OCI-LY3 (cell line): ENCODE measurements at regions not wholly inside any gene's neighbourhood (a gene's known extent, or its start where the extent isn't known, plus 50 kb on each side); places are given as distances from the start of the nearest gene placed in this dataset.

Experiments used
- EZH2phosphoT487 ChIP-seq: fragments of 200-600 bp; shearing (Covaris generic); IDR thresholded peaks from 2 replicates; pipeline ENCODE4 v1.6.1; 2018; ENCODE audit warnings: antibody characterized with exemption, mixed run types, low read depth
- TF ChIP-seq, protein P1 (sequence below): fragments of 200-600, 300-600 bp; sonication (generic); IDR thresholded peaks from 2 replicates; pipeline ENCODE4 v1.5.1; 2014; ENCODE audit warnings: antibody characterized with exemption, low read length, low read depth

DNA sequence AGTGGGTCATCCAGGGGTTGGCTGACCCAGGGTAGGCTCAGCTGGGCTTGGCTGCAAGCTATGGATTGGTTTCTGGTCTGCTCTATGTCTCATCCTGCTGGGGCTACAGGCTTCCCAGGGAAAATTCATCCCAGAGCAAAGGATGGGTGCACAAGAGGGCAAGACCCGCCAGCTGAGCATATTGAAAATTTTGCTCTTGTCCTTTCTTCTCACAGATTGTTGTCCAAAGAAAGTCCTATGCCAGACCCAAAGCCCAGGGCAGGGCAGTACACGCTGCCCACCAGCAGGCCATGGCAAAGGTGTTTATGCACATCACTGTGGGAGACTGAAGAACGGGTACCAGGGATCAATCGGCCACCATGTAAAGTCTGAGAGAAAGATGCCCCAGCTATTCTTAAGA is 95.3 kb upstream of the PARP11 start:
- TF ChIP-seq, protein P1, sequence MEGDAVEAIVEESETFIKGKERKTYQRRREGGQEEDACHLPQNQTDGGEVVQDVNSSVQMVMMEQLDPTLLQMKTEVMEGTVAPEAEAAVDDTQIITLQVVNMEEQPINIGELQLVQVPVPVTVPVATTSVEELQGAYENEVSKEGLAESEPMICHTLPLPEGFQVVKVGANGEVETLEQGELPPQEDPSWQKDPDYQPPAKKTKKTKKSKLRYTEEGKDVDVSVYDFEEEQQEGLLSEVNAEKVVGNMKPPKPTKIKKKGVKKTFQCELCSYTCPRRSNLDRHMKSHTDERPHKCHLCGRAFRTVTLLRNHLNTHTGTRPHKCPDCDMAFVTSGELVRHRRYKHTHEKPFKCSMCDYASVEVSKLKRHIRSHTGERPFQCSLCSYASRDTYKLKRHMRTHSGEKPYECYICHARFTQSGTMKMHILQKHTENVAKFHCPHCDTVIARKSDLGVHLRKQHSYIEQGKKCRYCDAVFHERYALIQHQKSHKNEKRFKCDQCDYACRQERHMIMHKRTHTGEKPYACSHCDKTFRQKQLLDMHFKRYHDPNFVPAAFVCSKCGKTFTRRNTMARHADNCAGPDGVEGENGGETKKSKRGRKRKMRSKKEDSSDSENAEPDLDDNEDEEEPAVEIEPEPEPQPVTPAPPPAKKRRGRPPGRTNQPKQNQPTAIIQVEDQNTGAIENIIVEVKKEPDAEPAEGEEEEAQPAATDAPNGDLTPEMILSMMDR = no peak
- TF ChIP-seq EZH2phosphoT487 = no peak
